Panc1 (cell line): ENCODE measurements at regions not wholly inside any gene's neighbourhood (a gene's known extent, or its start where the extent isn't known, plus 50 kb on each side); places are given as distances from the start of the nearest gene placed in this dataset.

Experiments
- ATAC-seq: fragments of 200-7000 bp; cut with Tn5 transposase; 2 replicates; pipeline ENCODE4 v1.9.1; 2020; ENCODE audit warnings: mild to moderate bottlenecking, moderate library complexity
- BruUV-seq: library from RNA; stranded (reverse); fragments of 400-500 nt; replicated peaks from 2 replicates; lab custom pipeline; 2021; lab: Mats Ljungman, UMichigan
- CTCF ChIA-PET: fragments of 300-600 bp; sonication (Branson Sonifier 250); formaldehyde crosslinking; loops from one replicate; lab custom pipeline; 2022; ENCODE audit warnings: antibody characterized with exemption; lab: Charles Lee
- POLR2A ChIA-PET: fragments of 300-600 bp; sonication (Branson Sonifier 250); formaldehyde crosslinking; loops from one replicate; lab custom pipeline; 2022; ENCODE audit warnings: antibody characterized with exemption; lab: Charles Lee
- DNase-seq: peaks from one replicate; pipeline ENCODE4 v3.0.0-alpha.2; 2010; ENCODE audit warnings: low read depth, low spot score
- H3K27ac ChIP-seq: 2 replicates; pipeline ENCODE4 v1.5.1; 2011; ENCODE audit warnings: mild to moderate bottlenecking, low read length, inconsistent platforms
- H3K27me3 ChIP-seq: fragments of 200-500 bp; sonication (Bioruptor generic); 2 replicates; pipeline ENCODE4 v1.6.0; 2014; ENCODE audit warnings: low read length, inconsistent platforms; ENCODE audit not compliant: control insufficient read depth, insufficient read depth
- H3K36me3 ChIP-seq: fragments of 200-500 bp; sonication (Bioruptor generic); 2 replicates; pipeline ENCODE4 v1.5.1; 2014; ENCODE audit warnings: inconsistent platforms, mild to moderate bottlenecking, low read length, moderate library complexity; ENCODE audit not compliant: control insufficient read depth, insufficient read depth
- H3K4me1 ChIP-seq: 2 replicates; pipeline ENCODE4 v1.5.1; 2011; ENCODE audit warnings: inconsistent platforms, mild to moderate bottlenecking, low read length, moderate library complexity; ENCODE audit not compliant: control insufficient read depth, insufficient read depth
- H3K4me3 ChIP-seq, 2 experiments: 2 replicates each; pipeline ENCODE4 v1.5.1; 2011 to 2012; ENCODE audit warnings: low read depth in 2 of 2, low read length in 2 of 2, mild to moderate bottlenecking in 2 of 2, inconsistent platforms in 1 of 2, moderate library complexity in 1 of 2
- H3K9me3 ChIP-seq: fragments of 200-500 bp; sonication (Bioruptor generic); 2 replicates; pipeline ENCODE4 v1.5.1; 2014; ENCODE audit warnings: low read depth, mild to moderate bottlenecking, inconsistent platforms, low read length, moderate library complexity; ENCODE audit not compliant: control insufficient read depth, insufficient read depth
- CTCF ChIP-seq: fragments of 450-650 bp; IDR thresholded peaks from 2 replicates; pipeline ENCODE4 v1.5.1; 2017; ENCODE audit warnings: mild to moderate bottlenecking
- POLR2AphosphoS5 ChIP-seq: IDR thresholded peaks from 2 replicates; pipeline ENCODE4 v1.6.1; 2012; ENCODE audit warnings: mild to moderate bottlenecking, low read depth, low read length, moderate library complexity
- REST ChIP-seq, 2 experiments: IDR thresholded peaks; 2 replicates each; pipeline ENCODE4 v1.6.1; 2011 to 2012; ENCODE audit warnings: low read depth in 2 of 2, control low read depth in 1 of 2, low read length in 1 of 2, mild to moderate bottlenecking in 1 of 2, moderate library complexity in 1 of 2; ENCODE audit not compliant: insufficient read depth in 1 of 2
- SIN3A ChIP-seq: IDR thresholded peaks from 2 replicates; pipeline ENCODE4 v1.6.1; 2012; ENCODE audit warnings: low read depth, mild to moderate bottlenecking, low read length, moderate library complexity, borderline replicate concordance; ENCODE audit not compliant: insufficient read depth
- TCF7L2 ChIP-seq: IDR thresholded peaks from 2 replicates; pipeline ENCODE4 v1.6.1; 2011; ENCODE audit warnings: mild to moderate bottlenecking, low read depth, low read length, inconsistent platforms
- in situ Hi-C: cut with HindIII; loops from 2 replicates; pipeline ENCODE4 v1.10.0; 2016; ENCODE audit warnings: low sequenced_read_pairs, low pct_unique_long_range_greater_than_20kb
- intact Hi-C: fragments of 100-400 bp; cut with micrococcal nuclease; formaldehyde crosslinking; loops from one replicate; pipeline ENCODE4 v1.10.0; 2022; ENCODE audit not compliant: unreplicated experiment

GRCh38 chr12:41950455-41950854 is 194.2 kb downstream of the GXYLT1 start:
- CTCF ChIA-PET: no interaction called here
- in situ Hi-C loops: no loop called here

GRCh38 chr12:41946106-41946505 is 198.6 kb downstream of the GXYLT1 start:
- H3K4me3 ChIP-seq: no peak overlapping the region
- intact Hi-C loops: no loop called here
- H3K9me3 ChIP-seq: no peaks in the 10 kb centered on the region
- no peak for TF ChIP-seq POLR2AphosphoS5
- TF ChIP-seq CTCF: no peak
- no peak for TF ChIP-seq SIN3A
- no peak for TF ChIP-seq TCF7L2
- no peak for TF ChIP-seq REST (IDR thresholded peaks at IDR 0.05; ENCODE audit: insufficient read depth in 1 of 2, low read depth in 2 of 2, low read length in 1 of 2)
- CTCF ChIA-PET: no interaction called here
- H3K4me1 ChIP-seq: no peaks in the 10 kb centered on the region
- ATAC-seq: no peak
- no peak overlapping the region for H3K27ac ChIP-seq
- H3K27me3 ChIP-seq: no peaks in the 10 kb centered on the region
- no peaks in the 10 kb centered on the region for H3K36me3 ChIP-seq
- BruUV-seq: no TSS peak
- DNase-seq: no peak
- POLR2A ChIA-PET: no interaction called here
- in situ Hi-C loops: no loop called here

More at GRCh38 chr12:41950455-41950854, 194.2 kb downstream of the GXYLT1 start:
- intact Hi-C loops: no loop called here
- no peak for DNase-seq
- TF ChIP-seq SIN3A (no peak), CTCF (no peak), POLR2AphosphoS5 (no peak), REST (IDR thresholded peaks at IDR 0.05; ENCODE audit: insufficient read depth in 1 of 2, low read depth in 2 of 2, low read length in 1 of 2) (no peak), TCF7L2 (no peak)
- H3K27me3 ChIP-seq: no peaks in the 10 kb centered on the region
- BruUV-seq: no TSS peak
- ATAC-seq: no peak
- no peak overlapping the region for H3K27ac ChIP-seq
- no peaks in the 10 kb centered on the region for H3K9me3 ChIP-seq
- no peaks in the 10 kb centered on the region for H3K36me3 ChIP-seq
- POLR2A ChIA-PET: no interaction called here
- H3K4me1 ChIP-seq: no peaks in the 10 kb centered on the region
- no peak overlapping the region for H3K4me3 ChIP-seq
